ENCODE measurements at regions not wholly inside any gene's neighbourhood (a gene's known extent, or its start where the extent isn't known, plus 50 kb on each side); places are given as distances from the start of the nearest gene placed in this dataset.

DNA sequence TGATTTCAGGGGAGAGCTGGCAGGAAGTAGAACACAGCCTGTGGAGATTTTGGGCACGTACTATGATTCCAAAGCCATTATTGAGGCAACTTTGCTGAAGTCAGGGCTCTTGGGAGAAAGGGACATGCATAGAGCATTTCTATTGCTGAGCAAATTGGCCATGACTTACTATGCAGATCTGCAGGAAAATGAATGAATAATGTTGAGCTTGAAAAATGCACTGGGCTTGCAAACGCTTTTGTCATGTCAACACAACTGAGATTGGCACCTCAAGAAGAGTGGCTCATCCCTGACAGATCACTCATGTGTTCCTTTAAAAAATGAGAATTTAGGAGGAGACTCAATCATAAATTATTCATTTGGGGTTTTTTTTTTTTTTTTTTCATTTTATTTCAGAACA is 230.5 kb downstream of the MBD2 start:
- TF ChIP-seq, protein P1, sequence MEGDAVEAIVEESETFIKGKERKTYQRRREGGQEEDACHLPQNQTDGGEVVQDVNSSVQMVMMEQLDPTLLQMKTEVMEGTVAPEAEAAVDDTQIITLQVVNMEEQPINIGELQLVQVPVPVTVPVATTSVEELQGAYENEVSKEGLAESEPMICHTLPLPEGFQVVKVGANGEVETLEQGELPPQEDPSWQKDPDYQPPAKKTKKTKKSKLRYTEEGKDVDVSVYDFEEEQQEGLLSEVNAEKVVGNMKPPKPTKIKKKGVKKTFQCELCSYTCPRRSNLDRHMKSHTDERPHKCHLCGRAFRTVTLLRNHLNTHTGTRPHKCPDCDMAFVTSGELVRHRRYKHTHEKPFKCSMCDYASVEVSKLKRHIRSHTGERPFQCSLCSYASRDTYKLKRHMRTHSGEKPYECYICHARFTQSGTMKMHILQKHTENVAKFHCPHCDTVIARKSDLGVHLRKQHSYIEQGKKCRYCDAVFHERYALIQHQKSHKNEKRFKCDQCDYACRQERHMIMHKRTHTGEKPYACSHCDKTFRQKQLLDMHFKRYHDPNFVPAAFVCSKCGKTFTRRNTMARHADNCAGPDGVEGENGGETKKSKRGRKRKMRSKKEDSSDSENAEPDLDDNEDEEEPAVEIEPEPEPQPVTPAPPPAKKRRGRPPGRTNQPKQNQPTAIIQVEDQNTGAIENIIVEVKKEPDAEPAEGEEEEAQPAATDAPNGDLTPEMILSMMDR (IDR thresholded peaks at IDR 0.05), result no peak
- TF ChIP-seq POLR2A (IDR thresholded peaks at IDR 0.05), result no peak

All from lower leg skin (tissue), 3 donors.